ENCODE measurements at regions not wholly inside any gene's neighbourhood (a gene's known extent, or its start where the extent isn't known, plus 50 kb on each side); places are given as distances from the start of the nearest gene placed in this dataset.

- H3K4me1 Mint-ChIP-seq = peaks cover 0 to 2% (median 0%) of the 10 kb centered on the region in 7 donors
- Histone ChIP-seq H3K36me3 (ENCODE audit: control insufficient read depth in 2 of 3, insufficient read depth in 3 of 3, low read length in 3 of 3) (no peaks in the 10 kb centered on the region), H3K9me3 (ENCODE audit: control insufficient read depth in 2 of 3, low read length in 3 of 3) (no peaks in the 10 kb centered on the region), H3K4me1 (ENCODE audit: control insufficient read depth in 2 of 2, insufficient read depth in 2 of 2, low read length in 2 of 2) (no peaks in the 10 kb centered on the region), H3K27ac (ENCODE audit: low read depth, low read length) (no peak overlapping the region), H3K4me3 (ENCODE audit: low read length) (no peak overlapping the region), H3K27me3 (ENCODE audit: control insufficient read depth in 2 of 2, insufficient read depth in 2 of 2, low read length in 2 of 2) (no peaks in the 10 kb centered on the region)
- H3K4me3 Mint-ChIP-seq = no peak overlapping the region
- POLR2A ChIA-PET = no interaction called here
- no peak overlapping the region for H3K27ac Mint-ChIP-seq
- DNase-seq (no peak), ATAC-seq (no peak)
- H3K27me3 Mint-ChIP-seq = no peaks in the 10 kb centered on the region
- H3K36me3 Mint-ChIP-seq = no peaks in the 10 kb centered on the region
- H3K9me3 Mint-ChIP-seq = peaks cover 0 to 6% (median 0%) of the 10 kb centered on the region in 11 donors
- intact Hi-C loops (cut with micrococcal nuclease) = no loop called here
- CTCF ChIA-PET = no interaction called here
These were observed 110.8 kb upstream of the MME start for GRCh38 chr3:154969366-154969765.

- DNase-seq (no peak), ATAC-seq (no peak)
- Mint-ChIP-seq H3K4me1 (peaks cover 0 to 2% (median 0%) of the 10 kb centered on the region in 7 donors), H3K27me3 (no peaks in the 10 kb centered on the region), H3K36me3 (no peaks in the 10 kb centered on the region), H3K9me3 (peaks cover 0 to 10% (median 0%) of the 10 kb centered on the region in 11 donors), H3K4me3 (no peak overlapping the region), H3K27ac (no peak overlapping the region)
- no peaks in the 10 kb centered on the region for H3K27me3 ChIP-seq (ENCODE audit: control insufficient read depth in 2 of 2, insufficient read depth in 2 of 2, low read length in 2 of 2)
- no peaks in the 10 kb centered on the region for H3K9me3 ChIP-seq (ENCODE audit: control insufficient read depth in 2 of 3, low read length in 3 of 3)
- intact Hi-C loops (cut with micrococcal nuclease) = no loop called here
- no peak overlapping the region for H3K27ac ChIP-seq (ENCODE audit: low read depth, low read length)
- no peaks in the 10 kb centered on the region for H3K4me1 ChIP-seq (ENCODE audit: control insufficient read depth in 2 of 2, insufficient read depth in 2 of 2, low read length in 2 of 2)
- no peaks in the 10 kb centered on the region for H3K36me3 ChIP-seq (ENCODE audit: control insufficient read depth in 2 of 3, insufficient read depth in 3 of 3, low read length in 3 of 3)
- POLR2A ChIA-PET = no interaction called here
- CTCF ChIA-PET = no interaction called here
- no peak overlapping the region for H3K4me3 ChIP-seq (ENCODE audit: low read length)
These were observed 113.0 kb upstream of the MME start for GRCh38 chr3:154967090-154967489.

- Histone ChIP-seq H3K9me3 (ENCODE audit: control insufficient read depth in 2 of 3, low read length in 3 of 3) (no peaks in the 10 kb centered on the region), H3K4me3 (ENCODE audit: low read length) (no peak overlapping the region), H3K27ac (ENCODE audit: low read depth, low read length) (no peak overlapping the region), H3K27me3 (ENCODE audit: control insufficient read depth in 2 of 2, insufficient read depth in 2 of 2, low read length in 2 of 2) (no peaks in the 10 kb centered on the region), H3K36me3 (ENCODE audit: control insufficient read depth in 2 of 3, insufficient read depth in 3 of 3, low read length in 3 of 3) (no peaks in the 10 kb centered on the region), H3K4me1 (ENCODE audit: control insufficient read depth in 2 of 2, insufficient read depth in 2 of 2, low read length in 2 of 2) (no peaks in the 10 kb centered on the region)
- no peak overlapping the region for H3K27ac Mint-ChIP-seq
- intact Hi-C loops (cut with micrococcal nuclease) = loop anchor here in 1 of 2 donors (10.0 kb wide), 1 partner anchor 368 kb away; no protein-coding TSS in a partner anchor
- DNase-seq (no peak), ATAC-seq (no peak)
- H3K36me3 Mint-ChIP-seq = no peaks in the 10 kb centered on the region
- H3K9me3 Mint-ChIP-seq = peaks cover 0 to 7% (median 2%) of the 10 kb centered on the region in 11 donors
- no peak overlapping the region for H3K4me3 Mint-ChIP-seq
- ChIA-PET POLR2A (no interaction called here), CTCF (no interaction called here)
- no peaks in the 10 kb centered on the region for H3K27me3 Mint-ChIP-seq
- no peaks in the 10 kb centered on the region for H3K4me1 Mint-ChIP-seq
These were observed 123.3 kb upstream of the MME start for GRCh38 chr3:154956815-154957214.

- no peaks in the 10 kb centered on the region for H3K4me1 Mint-ChIP-seq
- no peaks in the 10 kb centered on the region for H3K36me3 Mint-ChIP-seq
- Histone ChIP-seq H3K4me1 (ENCODE audit: control insufficient read depth in 2 of 2, insufficient read depth in 2 of 2, low read length in 2 of 2) (no peaks in the 10 kb centered on the region), H3K9me3 (ENCODE audit: control insufficient read depth in 2 of 3, low read length in 3 of 3) (no peaks in the 10 kb centered on the region), H3K27me3 (ENCODE audit: control insufficient read depth in 2 of 2, insufficient read depth in 2 of 2, low read length in 2 of 2) (no peaks in the 10 kb centered on the region), H3K36me3 (ENCODE audit: control insufficient read depth in 2 of 3, insufficient read depth in 3 of 3, low read length in 3 of 3) (no peaks in the 10 kb centered on the region), H3K27ac (ENCODE audit: low read depth, low read length) (no peak overlapping the region), H3K4me3 (ENCODE audit: low read length) (no peak overlapping the region)
- intact Hi-C loops (cut with micrococcal nuclease) = loop anchor here in 1 of 2 donors (10.0 kb wide), 1 partner anchor 369 kb away; no protein-coding TSS in a partner anchor
- no peaks in the 10 kb centered on the region for H3K27me3 Mint-ChIP-seq
- peaks cover 0 to 11% (median 3%) of the 10 kb centered on the region in 11 donors for H3K9me3 Mint-ChIP-seq
- ChIA-PET POLR2A (interaction anchor here (0.6 kb wide), 1 partner anchor 365 kb away, joined by 3 read pairs; no protein-coding TSS in a partner anchor), CTCF (no interaction called here)
- no peak overlapping the region for H3K4me3 Mint-ChIP-seq
- no peak for ATAC-seq
- H3K27ac Mint-ChIP-seq = no peak overlapping the region
- DNase-seq = no peak
These were observed 124.1 kb upstream of the MME start for GRCh38 chr3:154955907-154956533.

GRCh38 chr3:154954757-154955156 lies 125.4 kb upstream of the MME start:
- Mint-ChIP-seq H3K9me3 (peaks cover 0 to 11% (median 4%) of the 10 kb centered on the region in 11 donors), H3K36me3 (no peaks in the 10 kb centered on the region), H3K4me1 (no peaks in the 10 kb centered on the region), H3K27me3 (no peaks in the 10 kb centered on the region), H3K27ac (no peak overlapping the region), H3K4me3 (no peak overlapping the region)
- DNase-seq (peak in 1 of 9 donors; percentile 7), ATAC-seq (peak; percentile 56)
- Histone ChIP-seq H3K27ac (ENCODE audit: low read depth, low read length) (no peak overlapping the region), H3K9me3 (ENCODE audit: control insufficient read depth in 2 of 3, low read length in 3 of 3) (no peaks in the 10 kb centered on the region), H3K27me3 (ENCODE audit: control insufficient read depth in 2 of 2, insufficient read depth in 2 of 2, low read length in 2 of 2) (no peaks in the 10 kb centered on the region), H3K4me3 (ENCODE audit: low read length) (no peak overlapping the region), H3K36me3 (ENCODE audit: control insufficient read depth in 2 of 3, insufficient read depth in 3 of 3, low read length in 3 of 3) (no peaks in the 10 kb centered on the region), H3K4me1 (ENCODE audit: control insufficient read depth in 2 of 2, insufficient read depth in 2 of 2, low read length in 2 of 2) (no peaks in the 10 kb centered on the region)
- POLR2A ChIA-PET = no interaction called here
- CTCF ChIA-PET = no interaction called here
- intact Hi-C loops (cut with micrococcal nuclease) = loop anchor here in 1 of 2 donors (10.0 kb wide), 1 partner anchor 370 kb away; no protein-coding TSS in a partner anchor

GRCh38 chr3:154953538-154953937 lies 126.6 kb upstream of the MME start:
- no peaks in the 10 kb centered on the region for H3K4me1 ChIP-seq (ENCODE audit: control insufficient read depth in 2 of 2, insufficient read depth in 2 of 2, low read length in 2 of 2)
- DNase-seq (no peak), ATAC-seq (no peak)
- Mint-ChIP-seq H3K27me3 (no peaks in the 10 kb centered on the region), H3K27ac (no peak overlapping the region), H3K4me3 (no peak overlapping the region), H3K9me3 (peaks cover 2 to 16% (median 5%) of the 10 kb centered on the region in 11 donors), H3K36me3 (no peaks in the 10 kb centered on the region), H3K4me1 (no peaks in the 10 kb centered on the region)
- intact Hi-C loops (cut with micrococcal nuclease) = loop anchor here in 1 of 2 donors (10.0 kb wide), 1 partner anchor 371 kb away; no protein-coding TSS in a partner anchor
- no peaks in the 10 kb centered on the region for H3K9me3 ChIP-seq (ENCODE audit: control insufficient read depth in 2 of 3, low read length in 3 of 3)
- no peak overlapping the region for H3K27ac ChIP-seq (ENCODE audit: low read depth, low read length)
- no peaks in the 10 kb centered on the region for H3K27me3 ChIP-seq (ENCODE audit: control insufficient read depth in 2 of 2, insufficient read depth in 2 of 2, low read length in 2 of 2)
- no peaks in the 10 kb centered on the region for H3K36me3 ChIP-seq (ENCODE audit: control insufficient read depth in 2 of 3, insufficient read depth in 3 of 3, low read length in 3 of 3)
- ChIA-PET CTCF (interaction anchor here (0.7 kb wide), 1 partner anchor 9 kb away, joined by 7 read pairs; no protein-coding TSS in a partner anchor), POLR2A (no interaction called here)
- no peak overlapping the region for H3K4me3 ChIP-seq (ENCODE audit: low read length)

GRCh38 chr3:154952553-154952952 lies 127.6 kb upstream of the MME start:
- Mint-ChIP-seq H3K36me3 (peaks cover 0 to 4% (median 0%) of the 10 kb centered on the region in 5 donors), H3K27me3 (no peaks in the 10 kb centered on the region), H3K9me3 (peaks cover 4 to 18% (median 10%) of the 10 kb centered on the region in 11 donors), H3K4me3 (no peak overlapping the region), H3K4me1 (no peaks in the 10 kb centered on the region), H3K27ac (no peak overlapping the region)
- ATAC-seq (no peak), DNase-seq (no peak)
- no peak overlapping the region for H3K4me3 ChIP-seq (ENCODE audit: low read length)
- H3K4me1 ChIP-seq (ENCODE audit: control insufficient read depth in 2 of 2, insufficient read depth in 2 of 2, low read length in 2 of 2) = no peaks in the 10 kb centered on the region
- intact Hi-C loops (cut with micrococcal nuclease) = loop anchor here in 1 of 2 donors (10.0 kb wide), 1 partner anchor 372 kb away; no protein-coding TSS in a partner anchor
- H3K9me3 ChIP-seq (ENCODE audit: control insufficient read depth in 2 of 3, low read length in 3 of 3) = no peaks in the 10 kb centered on the region
- POLR2A ChIA-PET = no interaction called here
- no peak overlapping the region for H3K27ac ChIP-seq (ENCODE audit: low read depth, low read length)
- CTCF ChIA-PET = no interaction called here
- H3K36me3 ChIP-seq (ENCODE audit: control insufficient read depth in 2 of 3, insufficient read depth in 3 of 3, low read length in 3 of 3) = no peaks in the 10 kb centered on the region
- H3K27me3 ChIP-seq (ENCODE audit: control insufficient read depth in 2 of 2, insufficient read depth in 2 of 2, low read length in 2 of 2) = no peaks in the 10 kb centered on the region
